GM19043 (cell line): ENCODE measurements at regions not wholly inside any gene's neighbourhood (a gene's known extent, or its start where the extent isn't known, plus 50 kb on each side); places are given as distances from the start of the nearest gene placed in this dataset.
"Not testable (repeated sequence)": the region's sequence is repeated elsewhere in the genome, so short reads cannot be mapped to it uniquely, and the experiment has no call there.

Experiments
- ATAC-seq: cut with Tn5 transposase; IDR thresholded peaks from one replicate; pipeline ENCODE4 v1.9.1; 2021; ENCODE audit warnings: low read depth; ENCODE audit not compliant: unreplicated experiment

DNA sequence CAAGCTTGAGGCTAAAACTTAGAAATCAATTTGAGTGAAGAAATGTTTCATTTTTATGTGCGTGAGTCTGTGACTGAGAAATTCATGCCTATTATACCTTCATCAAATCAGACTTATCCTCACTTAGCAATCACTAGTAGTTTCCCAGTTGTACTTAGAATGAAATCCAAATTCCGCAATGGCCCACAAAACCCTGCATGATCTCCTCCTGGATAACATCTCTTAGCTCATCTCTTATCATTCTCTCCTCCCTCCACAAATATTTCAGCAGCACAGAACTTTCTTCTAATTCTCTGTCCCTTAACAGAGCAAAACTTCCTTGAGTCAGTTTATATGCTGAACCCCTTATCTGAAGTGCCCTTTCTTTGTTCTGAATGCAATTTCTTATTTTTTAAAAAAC, 198.8 kb upstream of the TGFBR2 start:
- no peak for ATAC-seq

- no peak for ATAC-seq
Observed at GRCh38 chr3:30408105-30408557, 198.3 kb upstream of the TGFBR2 start.

GRCh38 chr3:30418443-30418842, 188.0 kb upstream of the TGFBR2 start:
- no peak for ATAC-seq

- ATAC-seq = no peak
Observed at GRCh38 chr3:30421266-30421665, 185.1 kb upstream of the TGFBR2 start.

GRCh38 chr3:30426293-30426993, 180.0 kb upstream of the TGFBR2 start:
- no peak for ATAC-seq

- no peak for ATAC-seq
Observed at GRCh38 chr3:30428251-30428650, 178.2 kb upstream of the TGFBR2 start.

DNA sequence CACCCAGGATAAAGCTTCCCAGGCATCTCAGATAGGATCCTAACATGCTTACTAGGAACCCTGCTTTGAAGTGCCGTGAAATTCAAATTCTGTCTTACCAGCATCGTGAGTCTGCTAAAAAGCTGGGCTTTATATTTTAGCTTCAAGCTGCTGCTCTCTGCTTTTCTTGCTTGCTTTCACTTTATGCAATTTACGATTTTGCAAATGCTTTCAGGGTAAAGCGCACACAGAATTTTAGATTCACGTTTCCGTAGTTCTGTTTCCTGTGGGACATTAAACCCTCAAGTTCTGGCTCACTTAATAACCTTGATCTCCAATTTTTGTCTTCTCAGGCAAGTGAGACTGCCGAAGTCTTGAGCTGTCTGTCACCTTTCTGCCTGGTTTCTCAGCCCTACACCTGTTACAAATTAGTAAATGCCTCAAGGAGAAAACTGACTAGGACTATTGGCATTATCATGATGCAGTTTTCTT, 170.5 kb upstream of the TGFBR2 start:
- no peak for ATAC-seq

DNA sequence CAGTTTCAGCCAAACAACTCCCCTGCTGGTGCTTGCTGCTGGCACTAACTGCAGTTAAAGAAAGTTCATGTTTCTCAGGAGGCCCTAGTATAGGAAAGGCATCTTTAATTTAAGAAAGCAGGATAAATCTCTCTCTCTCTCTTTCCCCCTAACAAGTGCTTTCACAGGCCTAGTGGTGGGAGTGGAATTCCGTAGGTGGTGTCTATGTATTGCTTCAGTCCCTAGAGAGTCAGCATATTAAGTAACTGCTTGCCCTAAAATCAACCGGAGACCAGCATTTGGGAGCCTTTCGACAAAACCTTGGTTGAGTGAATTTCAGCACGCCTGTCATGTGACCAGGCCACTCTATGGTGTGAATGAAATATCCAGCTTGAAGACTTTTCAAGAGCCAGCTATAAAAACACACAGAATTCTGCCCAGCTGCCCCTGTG, 169.2 kb upstream of the TGFBR2 start:
- ATAC-seq = no peak

- no peak for ATAC-seq
Observed at GRCh38 chr3:30438126-30438525, 168.3 kb upstream of the TGFBR2 start.

- ATAC-seq = no peak
Observed at GRCh38 chr3:30439451-30440053, 166.8 kb upstream of the TGFBR2 start.

- ATAC-seq = no peak
Observed at GRCh38 chr3:30440147-30440604, 166.2 kb upstream of the TGFBR2 start.

GRCh38 chr3:30440880-30441279, 165.5 kb upstream of the TGFBR2 start:
- ATAC-seq = no peak

DNA sequence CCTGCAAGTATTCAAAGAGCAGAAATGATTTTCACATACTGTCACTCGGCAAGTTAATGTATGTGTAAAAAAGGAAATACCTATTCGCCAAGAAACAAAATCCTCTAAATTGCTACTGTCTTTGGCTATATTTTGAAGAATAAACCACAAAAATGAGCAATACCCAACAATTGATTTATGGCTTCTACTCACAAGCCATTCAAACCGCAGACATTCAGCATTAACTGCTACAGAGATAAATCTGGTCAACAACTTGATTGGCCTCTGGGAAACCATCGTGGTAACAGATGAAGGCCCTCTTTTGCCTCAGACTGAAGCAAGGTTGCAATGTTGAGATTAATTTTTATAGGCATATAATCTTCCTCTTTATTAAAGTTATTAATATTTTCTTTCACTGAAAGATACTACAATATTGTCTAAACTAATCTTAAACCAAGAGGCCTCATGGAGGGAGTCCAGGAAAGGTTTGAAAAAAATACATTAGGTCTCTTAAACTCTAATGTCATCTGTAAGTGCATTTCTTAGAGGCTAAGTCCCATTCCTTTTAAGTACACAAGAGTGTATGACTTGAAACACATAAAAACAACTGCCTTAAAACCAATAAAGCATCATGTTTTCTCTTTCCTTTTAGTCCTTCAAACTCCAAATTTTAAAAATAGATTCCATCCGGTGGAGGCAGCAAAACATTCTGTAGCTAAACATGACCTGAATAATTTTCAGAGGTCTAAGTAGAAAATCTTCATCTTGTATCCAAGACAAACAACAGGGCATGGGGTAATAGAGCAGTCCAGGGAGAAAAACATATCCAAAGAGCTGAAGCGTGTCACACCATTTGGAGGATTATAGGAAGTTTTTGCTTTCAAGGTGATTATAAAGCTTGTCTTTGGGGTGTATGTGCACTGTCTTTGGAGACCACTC, 162.4 kb upstream of the TGFBR2 start:
- no peak for ATAC-seq

- ATAC-seq = no peak
Observed at GRCh38 chr3:30448450-30449289, 157.7 kb upstream of the TGFBR2 start.

DNA sequence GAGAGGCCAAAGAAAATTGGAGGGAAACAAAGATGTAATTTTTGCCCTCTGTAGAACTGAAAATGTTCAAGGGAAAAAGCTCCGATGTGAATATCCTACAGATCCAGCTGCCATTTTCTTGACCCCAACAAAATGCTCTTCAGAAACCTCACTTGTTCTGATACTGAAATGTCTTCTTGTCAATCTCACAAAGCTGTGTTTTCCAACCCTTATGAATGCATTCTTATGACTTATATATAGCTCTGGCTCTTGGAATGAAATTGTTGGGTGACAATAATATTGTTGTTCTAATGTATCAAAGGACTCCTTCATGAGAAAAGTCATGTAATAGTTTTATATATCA, 157.1 kb upstream of the TGFBR2 start:
- no peak for ATAC-seq

- no peak for ATAC-seq
Observed at GRCh38 chr3:30452446-30452845, 154.0 kb upstream of the TGFBR2 start.

DNA sequence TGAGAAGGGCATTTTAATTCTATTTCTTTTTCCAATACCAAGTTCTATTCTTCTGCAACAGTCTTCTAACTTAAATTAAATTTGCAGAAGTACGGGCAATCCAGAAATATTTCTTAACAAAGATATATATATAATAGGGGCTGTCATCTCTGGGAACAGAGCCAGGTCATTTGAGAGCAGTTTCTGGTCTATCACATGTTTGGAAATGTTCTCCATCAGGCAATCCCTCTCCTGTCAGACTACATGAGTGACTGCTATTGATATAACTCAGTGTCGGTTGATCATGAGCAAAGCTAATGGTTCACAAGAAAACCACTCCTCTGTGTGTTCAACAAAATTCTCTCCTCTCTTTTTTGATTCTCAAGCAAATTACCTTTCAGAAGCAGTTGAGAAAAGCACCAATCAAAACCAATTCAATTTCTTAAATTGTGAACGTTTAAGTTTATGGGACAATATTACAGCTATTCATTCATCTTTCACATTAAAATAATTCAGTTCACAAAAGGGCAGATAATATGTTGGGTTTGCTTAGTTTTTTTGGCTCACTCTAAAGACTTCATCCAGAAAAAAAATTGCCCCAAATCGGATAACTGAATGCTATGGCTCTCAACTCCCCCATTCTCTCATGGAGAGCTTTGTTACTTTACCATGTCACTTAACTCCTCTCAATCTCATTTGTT, 152.9 kb upstream of the TGFBR2 start:
- ATAC-seq = no peak

GRCh38 chr3:30454636-30455035, 151.8 kb upstream of the TGFBR2 start:
- no peak for ATAC-seq

DNA sequence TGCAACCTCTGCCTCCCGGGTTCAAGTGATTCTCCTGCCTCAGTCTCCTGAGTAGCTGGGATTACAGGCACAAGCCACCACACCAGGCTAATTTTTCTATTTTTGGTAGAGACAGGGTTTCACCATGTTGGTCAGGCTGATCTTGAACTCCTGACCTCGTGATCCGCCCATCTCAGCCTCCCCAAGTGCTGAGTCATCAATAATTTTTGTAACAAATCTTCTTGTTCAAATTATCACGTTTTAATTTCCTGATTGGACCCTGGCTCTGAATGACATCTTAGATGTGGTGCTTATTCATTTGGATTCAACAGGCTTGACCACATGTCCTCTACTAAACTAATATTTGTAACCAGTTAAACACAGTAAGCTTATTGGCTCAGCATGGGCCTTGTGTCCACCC, 151.3 kb upstream of the TGFBR2 start:
- not testable (repeated sequence) for ATAC-seq

GRCh38 chr3:30455840-30456239, 150.6 kb upstream of the TGFBR2 start:
- ATAC-seq = no peak
